ENCODE measurements at regions not wholly inside any gene's neighbourhood (a gene's known extent, or its start where the extent isn't known, plus 50 kb on each side); places are given as distances from the start of the nearest gene placed in this dataset.

- Mint-ChIP-seq H3K27ac (no peak overlapping the region), H3K4me1 (no peaks in the 10 kb centered on the region), H3K9me3 (peaks cover 0 to 4% of the 10 kb centered on the region in 2 donors), H3K4me3 (no peak overlapping the region), H3K27me3 (ENCODE audit: low read depth in 2 of 2) (peaks cover 5 to 6% of the 10 kb centered on the region in 2 donors), H3K36me3 (no peaks in the 10 kb centered on the region)
- no peak for ATAC-seq
- no peak for TF ChIP-seq CTCF (IDR thresholded peaks at IDR 0.05)
- DNase-seq = no peak
- Histone ChIP-seq H3K27ac (ENCODE audit: low read length) (no peak overlapping the region), H3K4me3 (ENCODE audit: low read length) (no peak overlapping the region), H3K4me1 (ENCODE audit: control insufficient read depth, insufficient read depth, low read length) (no peaks in the 10 kb centered on the region), H3K9me3 (ENCODE audit: control insufficient read depth, insufficient read depth, low read length) (no peaks in the 10 kb centered on the region), H3K36me3 (ENCODE audit: control insufficient read depth, insufficient read depth, low read length) (no peaks in the 10 kb centered on the region), H3K27me3 (ENCODE audit: control insufficient read depth, insufficient read depth, low read length) (no peaks in the 10 kb centered on the region)
- intact Hi-C loops (cut with micrococcal nuclease) = no loop called here
- WGBS (ENCODE audit: insufficient coverage) = 84% methylated on average over 7 of the region's 7 CpGs
These were observed 101.6 kb upstream of the PLXNC1 start for GRCh38 chr12:94046626-94047410.

GRCh38 chr12:94047781-94048567 is 100.4 kb upstream of the PLXNC1 start:
- Mint-ChIP-seq H3K4me1 (no peaks in the 10 kb centered on the region), H3K36me3 (no peaks in the 10 kb centered on the region), H3K27ac (no peak overlapping the region), H3K27me3 (ENCODE audit: low read depth in 2 of 2) (peaks cover 6 to 10% of the 10 kb centered on the region in 2 donors), H3K4me3 (no peak overlapping the region), H3K9me3 (peaks cover 0 to 4% of the 10 kb centered on the region in 2 donors)
- TF ChIP-seq CTCF (IDR thresholded peaks at IDR 0.05) = no peak
- Histone ChIP-seq H3K36me3 (ENCODE audit: control insufficient read depth, insufficient read depth, low read length) (no peaks in the 10 kb centered on the region), H3K27ac (ENCODE audit: low read length) (no peak overlapping the region), H3K9me3 (ENCODE audit: control insufficient read depth, insufficient read depth, low read length) (no peaks in the 10 kb centered on the region), H3K4me3 (ENCODE audit: low read length) (no peak overlapping the region), H3K4me1 (ENCODE audit: control insufficient read depth, insufficient read depth, low read length) (no peaks in the 10 kb centered on the region), H3K27me3 (ENCODE audit: control insufficient read depth, insufficient read depth, low read length) (no peaks in the 10 kb centered on the region)
- DNase-seq (no peak), ATAC-seq (no peak)
- intact Hi-C loops (cut with micrococcal nuclease) = no loop called here
- 78% methylated on average over 7 of the region's 7 CpGs for WGBS (ENCODE audit: insufficient coverage)

- TF ChIP-seq CTCF (IDR thresholded peaks at IDR 0.05) = no peak
- no peak overlapping the region for H3K27ac Mint-ChIP-seq
- 47% methylated on average over 3 of the region's 3 CpGs for WGBS (ENCODE audit: insufficient coverage)
These were observed 99.6 kb upstream of the PLXNC1 start for GRCh38 chr12:94048757-94049156.

More at GRCh38 chr12:94048757-94049156, 99.6 kb upstream of the PLXNC1 start:
- no peaks in the 10 kb centered on the region for H3K4me1 Mint-ChIP-seq
- H3K4me1 ChIP-seq (ENCODE audit: control insufficient read depth, insufficient read depth, low read length) = no peaks in the 10 kb centered on the region
- no peaks in the 10 kb centered on the region for H3K27me3 ChIP-seq (ENCODE audit: control insufficient read depth, insufficient read depth, low read length)
- no peaks in the 10 kb centered on the region for H3K36me3 ChIP-seq (ENCODE audit: control insufficient read depth, insufficient read depth, low read length)
- peaks cover 6 to 10% of the 10 kb centered on the region in 2 donors for H3K27me3 Mint-ChIP-seq (ENCODE audit: low read depth in 2 of 2)
- intact Hi-C loops (cut with micrococcal nuclease) = no loop called here
- H3K36me3 Mint-ChIP-seq = no peaks in the 10 kb centered on the region
- no peak overlapping the region for H3K4me3 ChIP-seq (ENCODE audit: low read length)
- H3K9me3 Mint-ChIP-seq = peaks cover 0 to 4% of the 10 kb centered on the region in 2 donors
- H3K27ac ChIP-seq (ENCODE audit: low read length) = no peak overlapping the region
- H3K9me3 ChIP-seq (ENCODE audit: control insufficient read depth, insufficient read depth, low read length) = no peaks in the 10 kb centered on the region
- H3K4me3 Mint-ChIP-seq = no peak overlapping the region
- DNase-seq = no peak
- no peak for ATAC-seq
